ENCODE measurements at regions not wholly inside any gene's neighbourhood (a gene's known extent, or its start where the extent isn't known, plus 50 kb on each side); places are given as distances from the start of the nearest gene placed in this dataset.

DNA sequence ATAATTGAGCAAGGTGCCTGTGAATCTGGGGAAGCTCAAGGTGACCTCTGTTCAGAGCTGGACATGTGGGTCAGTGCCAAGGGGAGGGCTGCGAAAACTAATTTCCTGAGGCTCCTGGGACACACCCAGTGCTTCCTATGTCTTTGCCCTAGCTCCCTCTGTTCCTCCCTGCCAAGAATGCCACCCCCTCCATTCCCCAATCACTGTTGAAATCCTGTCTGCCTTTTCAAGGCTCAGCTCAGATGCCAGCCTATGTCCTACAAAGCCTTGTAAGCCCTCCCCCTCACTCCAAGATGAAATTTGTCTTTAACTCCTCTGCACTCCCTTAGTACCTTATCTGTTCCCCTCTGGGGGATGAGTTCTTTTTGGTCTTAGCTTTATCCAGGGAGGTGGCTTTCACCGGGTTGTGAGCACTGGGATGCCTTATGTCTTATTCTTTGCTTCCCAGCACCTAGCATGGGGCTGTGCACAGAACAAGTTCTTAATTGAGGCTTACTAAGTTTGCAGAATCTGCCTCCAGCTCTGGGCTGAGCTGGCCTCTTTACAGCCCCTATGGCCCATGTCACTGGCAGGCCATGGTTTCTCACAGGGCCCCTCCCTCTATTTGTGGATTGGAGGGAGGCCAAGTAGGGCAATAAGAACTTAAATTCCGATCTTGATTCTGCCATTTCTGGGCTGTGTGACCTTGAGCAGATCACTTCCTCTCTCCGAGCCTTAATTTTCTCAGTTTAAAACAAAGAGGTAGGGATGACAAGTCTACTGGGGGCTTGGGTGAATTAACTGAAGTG is 51.5 kb upstream of the EPB41L1 start:
- intact Hi-C loops (cut with micrococcal nuclease) = no loop called here
- POLR2A ChIA-PET = interaction anchor here (0.7 kb wide), 1 partner anchor 9 kb away, joined by 4 read pairs; no protein-coding TSS in a partner anchor
- TF ChIP-seq, protein P1, sequence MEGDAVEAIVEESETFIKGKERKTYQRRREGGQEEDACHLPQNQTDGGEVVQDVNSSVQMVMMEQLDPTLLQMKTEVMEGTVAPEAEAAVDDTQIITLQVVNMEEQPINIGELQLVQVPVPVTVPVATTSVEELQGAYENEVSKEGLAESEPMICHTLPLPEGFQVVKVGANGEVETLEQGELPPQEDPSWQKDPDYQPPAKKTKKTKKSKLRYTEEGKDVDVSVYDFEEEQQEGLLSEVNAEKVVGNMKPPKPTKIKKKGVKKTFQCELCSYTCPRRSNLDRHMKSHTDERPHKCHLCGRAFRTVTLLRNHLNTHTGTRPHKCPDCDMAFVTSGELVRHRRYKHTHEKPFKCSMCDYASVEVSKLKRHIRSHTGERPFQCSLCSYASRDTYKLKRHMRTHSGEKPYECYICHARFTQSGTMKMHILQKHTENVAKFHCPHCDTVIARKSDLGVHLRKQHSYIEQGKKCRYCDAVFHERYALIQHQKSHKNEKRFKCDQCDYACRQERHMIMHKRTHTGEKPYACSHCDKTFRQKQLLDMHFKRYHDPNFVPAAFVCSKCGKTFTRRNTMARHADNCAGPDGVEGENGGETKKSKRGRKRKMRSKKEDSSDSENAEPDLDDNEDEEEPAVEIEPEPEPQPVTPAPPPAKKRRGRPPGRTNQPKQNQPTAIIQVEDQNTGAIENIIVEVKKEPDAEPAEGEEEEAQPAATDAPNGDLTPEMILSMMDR (IDR thresholded peaks at IDR 0.05) = no peak
- ATAC-seq (ENCODE audit: low read depth) (no peak), DNase-seq (no peak)
- Mint-ChIP-seq H3K4me3 (no peak overlapping the region), H3K9me3 (no peaks in the 10 kb centered on the region), H3K4me1 (peaks cover 7% of the 10 kb centered on the region), H3K36me3 (ENCODE audit: low read depth) (no peaks in the 10 kb centered on the region), H3K27me3 (peaks cover 1% of the 10 kb centered on the region), H3K27ac (no peak overlapping the region)
- CTCF ChIA-PET = interaction anchor here (1.1 kb wide), 1 partner anchor 35 kb away, joined by 3 read pairs; no protein-coding TSS in a partner anchor

- TF ChIP-seq, protein P1 (IDR thresholded peaks at IDR 0.05) = no peak
- DNase-seq (no peak), ATAC-seq (ENCODE audit: low read depth) (no peak)
- no peaks in the 10 kb centered on the region for H3K9me3 Mint-ChIP-seq
- peaks cover 1% of the 10 kb centered on the region for H3K27me3 Mint-ChIP-seq
- ChIA-PET CTCF (no interaction called here), POLR2A (no interaction called here)
- intact Hi-C loops (cut with micrococcal nuclease) = no loop called here
- no peak overlapping the region for H3K4me3 Mint-ChIP-seq
- H3K4me1 Mint-ChIP-seq = no peaks in the 10 kb centered on the region
- no peak overlapping the region for H3K27ac Mint-ChIP-seq
- H3K36me3 Mint-ChIP-seq (ENCODE audit: low read depth) = no peaks in the 10 kb centered on the region
Measured at GRCh38 chr20:36104244-36104643, 50.3 kb upstream of the EPB41L1 start.
